Neural crest cell (in vitro differentiated cells): ENCODE measurements at regions not wholly inside any gene's neighbourhood (a gene's known extent, or its start where the extent isn't known, plus 50 kb on each side); places are given as distances from the start of the nearest gene placed in this dataset.

Experiments used
- DNase-seq: peaks from one replicate; pipeline ENCODE4 v3.0.0; 2021; ENCODE audit warnings: low read depth, mixed read lengths, low spot score
- H3K27ac Mint-ChIP-seq: one replicate; pipeline ENCODE4 v1.8.0; 2021; ENCODE audit warnings: mild to moderate bottlenecking, mixed read lengths; ENCODE audit not compliant: unreplicated experiment
- H3K27me3 Mint-ChIP-seq: 2 replicates; pipeline ENCODE4 v1.8.0; 2021; ENCODE audit warnings: low read depth, mild to moderate bottlenecking, mixed read lengths
- H3K36me3 Mint-ChIP-seq: 2 replicates; pipeline ENCODE4 v1.8.0; 2021; ENCODE audit warnings: low read depth, mild to moderate bottlenecking, mixed read lengths
- H3K4me1 Mint-ChIP-seq: 2 replicates; pipeline ENCODE4 v1.8.0; 2021; ENCODE audit warnings: mixed read lengths
- H3K4me3 Mint-ChIP-seq: one replicate; pipeline ENCODE4 v1.8.0; 2021; ENCODE audit warnings: mild to moderate bottlenecking, mixed read lengths
- H3K9me3 Mint-ChIP-seq: 2 replicates; pipeline ENCODE4 v1.8.0; 2021; ENCODE audit warnings: mixed read lengths
- CTCF ChIP-seq: fragments of 200-600 bp; sonication (generic); conservative IDR thresholded peaks from 2 replicates; pipeline ENCODE4 v1.5.0; 2021; ENCODE audit warnings: antibody characterized with exemption, mild to moderate bottlenecking

GRCh38 chr10:50981904-50982303 lies 92.4 kb upstream of the PRKG1 start:
- no peak for DNase-seq
- TF ChIP-seq CTCF: no peak
- peaks cover 12% of the 10 kb centered on the region for H3K4me1 Mint-ChIP-seq
- no peaks in the 10 kb centered on the region for H3K9me3 Mint-ChIP-seq
- H3K27me3 Mint-ChIP-seq: no peaks in the 10 kb centered on the region
- no peak overlapping the region for H3K4me3 Mint-ChIP-seq
- no peak overlapping the region for H3K27ac Mint-ChIP-seq
- no peaks in the 10 kb centered on the region for H3K36me3 Mint-ChIP-seq

GRCh38 chr10:50982989-50983388 lies 91.3 kb upstream of the PRKG1 start:
- Mint-ChIP-seq H3K4me1 (peaks cover 12% of the 10 kb centered on the region), H3K36me3 (no peaks in the 10 kb centered on the region), H3K4me3 (no peak overlapping the region), H3K9me3 (no peaks in the 10 kb centered on the region), H3K27me3 (peaks cover 10% of the 10 kb centered on the region), H3K27ac (no peak overlapping the region)
- TF ChIP-seq CTCF: no peak
- no peak for DNase-seq

DNA sequence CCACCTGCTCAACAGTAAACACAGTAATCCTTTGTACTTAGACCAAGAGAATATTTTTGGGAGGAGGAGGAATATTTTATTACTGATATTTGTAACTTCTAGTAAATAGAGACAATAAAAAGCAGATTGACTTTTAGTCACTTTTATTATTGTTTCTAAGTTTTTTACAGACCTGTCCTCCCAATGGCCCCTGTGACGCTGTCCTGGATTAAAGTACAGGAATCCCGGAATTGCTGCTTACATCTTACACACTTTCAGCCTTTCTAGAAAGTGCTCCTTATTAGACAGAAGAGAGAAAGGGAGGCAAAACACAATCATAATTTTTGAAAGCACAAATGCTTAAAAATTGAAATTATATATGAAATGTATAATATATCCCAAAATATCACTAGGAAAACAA lies 86.4 kb upstream of the PRKG1 start:
- Mint-ChIP-seq H3K9me3 (no peaks in the 10 kb centered on the region), H3K27me3 (peaks cover 50% of the 10 kb centered on the region), H3K4me1 (peaks cover 22% of the 10 kb centered on the region), H3K4me3 (no peak overlapping the region), H3K27ac (no peak overlapping the region), H3K36me3 (no peaks in the 10 kb centered on the region)
- TF ChIP-seq CTCF: no peak
- no peak for DNase-seq

- Mint-ChIP-seq H3K9me3 (no peaks in the 10 kb centered on the region), H3K27ac (no peak overlapping the region), H3K27me3 (peaks cover 59% of the 10 kb centered on the region), H3K4me3 (peak overlapping the region; percentile 50), H3K36me3 (no peaks in the 10 kb centered on the region), H3K4me1 (peaks cover 19% of the 10 kb centered on the region)
- peak; percentile 65 for TF ChIP-seq CTCF
- DNase-seq: no peak
Measured at GRCh38 chr10:50988792-50989191, 85.5 kb upstream of the PRKG1 start.

DNA sequence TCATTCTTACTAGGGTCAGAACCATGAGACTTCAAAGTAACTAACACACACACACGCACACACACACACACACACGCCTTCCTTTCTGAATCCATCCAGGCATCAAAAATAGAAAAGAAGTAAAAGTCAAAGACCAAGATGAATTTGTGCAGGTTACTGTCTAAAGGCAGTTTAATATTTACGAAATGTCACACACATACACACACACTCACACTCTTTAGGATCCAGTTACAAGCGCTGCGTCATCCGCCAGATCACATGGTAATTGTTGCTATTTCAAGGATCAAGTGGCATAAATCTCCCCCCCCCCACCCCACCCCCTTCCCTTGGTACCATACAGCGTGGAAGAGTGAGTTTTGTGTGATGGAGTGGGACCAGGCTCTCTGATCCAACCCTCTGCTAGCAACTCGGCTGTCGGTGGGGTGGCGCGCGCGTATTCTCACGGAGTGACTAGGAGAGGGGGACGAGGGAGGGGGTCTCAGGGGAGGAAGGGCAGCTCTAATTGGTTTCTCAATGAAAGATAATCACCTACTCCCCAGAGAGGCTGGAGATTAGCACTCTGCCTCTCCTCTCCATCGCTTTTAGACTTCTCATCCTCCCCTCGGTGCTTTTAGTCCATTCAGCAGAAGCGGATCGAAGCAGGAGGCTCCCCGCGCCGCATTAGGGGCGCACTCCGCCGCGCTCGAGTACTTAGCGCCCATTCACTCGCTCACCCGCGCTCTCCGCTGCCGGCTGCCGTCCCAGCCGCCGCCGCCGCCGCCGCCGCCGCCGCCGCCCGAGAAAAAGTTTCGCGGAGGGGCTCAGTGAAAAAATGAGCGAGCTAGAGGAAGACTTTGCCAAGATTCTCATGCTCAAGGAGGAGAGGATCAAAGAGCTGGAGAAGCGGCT lies 83.5 kb upstream of the PRKG1 start:
- Mint-ChIP-seq H3K27ac (no peak overlapping the region), H3K4me3 (peak overlapping the region; percentile 97), H3K27me3 (peaks cover 61% of the 10 kb centered on the region), H3K4me1 (peaks cover 19% of the 10 kb centered on the region), H3K9me3 (no peaks in the 10 kb centered on the region), H3K36me3 (no peaks in the 10 kb centered on the region)
- TF ChIP-seq CTCF: no peak
- no peak for DNase-seq
